ENCODE measurements at regions not wholly inside any gene's neighbourhood (a gene's known extent, or its start where the extent isn't known, plus 50 kb on each side); places are given as distances from the start of the nearest gene placed in this dataset.
"Not testable (repeated sequence)": the region's sequence is repeated elsewhere in the genome, so short reads cannot be mapped to it uniquely, and the experiment has no call there.

- no peak for DNase-seq
Observed at GRCh38 chr17:33868899-33869298, 386.2 kb upstream of the CCL2 start.

- DNase-seq = no peak
Observed at GRCh38 chr17:33870936-33871335, 384.1 kb upstream of the CCL2 start.

GRCh38 chr17:33871720-33872540, 383.2 kb upstream of the CCL2 start:
- DNase-seq = no peak

GRCh38 chr17:33873201-33873617, 381.9 kb upstream of the CCL2 start:
- DNase-seq = no peak

- DNase-seq = no peak
Observed at GRCh38 chr17:33874617-33875060, 380.4 kb upstream of the CCL2 start.

GRCh38 chr17:33875973-33876372, 379.1 kb upstream of the CCL2 start:
- DNase-seq = no peak

GRCh38 chr17:33882273-33882672, 372.8 kb upstream of the CCL2 start:
- not testable (repeated sequence) for DNase-seq

- not testable (repeated sequence) for DNase-seq
Observed at GRCh38 chr17:33882677-33883076, 372.4 kb upstream of the CCL2 start.

- DNase-seq = no peak
Observed at GRCh38 chr17:33888455-33888854, 366.6 kb upstream of the CCL2 start.

- DNase-seq = no peak
Observed at GRCh38 chr17:33889040-33889439, 366.0 kb upstream of the CCL2 start.

GRCh38 chr17:33889766-33890165, 365.3 kb upstream of the CCL2 start:
- DNase-seq = no peak

- no peak for DNase-seq
Observed at GRCh38 chr17:33892717-33893591, 362.1 kb upstream of the CCL2 start.

- no peak for DNase-seq
Observed at GRCh38 chr17:33895491-33895890, 359.6 kb upstream of the CCL2 start.

- DNase-seq = no peak
Observed at GRCh38 chr17:33896263-33896662, 358.8 kb upstream of the CCL2 start.

GRCh38 chr17:33901085-33901484, 354.0 kb upstream of the CCL2 start:
- DNase-seq = no peak

GRCh38 chr17:33902901-33903449, 352.1 kb upstream of the CCL2 start:
- no peak for DNase-seq

- no peak for DNase-seq
Observed at GRCh38 chr17:33904476-33904875, 350.6 kb upstream of the CCL2 start.

- DNase-seq = no peak
Observed at GRCh38 chr17:33905338-33905800, 349.7 kb upstream of the CCL2 start.

- DNase-seq = no peak
Observed at GRCh38 chr17:33908363-33909064, 346.6 kb upstream of the CCL2 start.

- DNase-seq = no peak
Observed at GRCh38 chr17:33910200-33910857, 344.8 kb upstream of the CCL2 start.

- DNase-seq = no peak
Observed at GRCh38 chr17:33914125-33914524, 341.0 kb upstream of the CCL2 start.

- DNase-seq = no peak
Observed at GRCh38 chr17:33922971-33923370, 332.1 kb upstream of the CCL2 start.

All from activated gamma-delta T cell treated with Interleukin-2 at 50 U/mL for 16 hours (primary cell).